Lower leg skin (tissue), 3 donors: ENCODE measurements at regions not wholly inside any gene's neighbourhood (a gene's known extent, or its start where the extent isn't known, plus 50 kb on each side); places are given as distances from the start of the nearest gene placed in this dataset.

Source experiments
- POLR2A ChIP-seq, 2 donors: fragments of 450-650 bp; IDR thresholded peaks; one replicate each; pipeline ENCODE4 v1.6.1; 2016 to 2017; ENCODE audit warnings: antibody characterized with exemption in 2 of 2, mild to moderate bottlenecking in 1 of 2, moderate library complexity in 1 of 2
- TF ChIP-seq, protein P1 (sequence below), 3 donors: fragments of 450-650 bp; IDR thresholded peaks; one replicate each; pipeline ENCODE4 v1.5.1; 2016; ENCODE audit warnings: antibody characterized with exemption in 3 of 3, mild to moderate bottlenecking in 3 of 3, moderate library complexity in 2 of 3

DNA sequence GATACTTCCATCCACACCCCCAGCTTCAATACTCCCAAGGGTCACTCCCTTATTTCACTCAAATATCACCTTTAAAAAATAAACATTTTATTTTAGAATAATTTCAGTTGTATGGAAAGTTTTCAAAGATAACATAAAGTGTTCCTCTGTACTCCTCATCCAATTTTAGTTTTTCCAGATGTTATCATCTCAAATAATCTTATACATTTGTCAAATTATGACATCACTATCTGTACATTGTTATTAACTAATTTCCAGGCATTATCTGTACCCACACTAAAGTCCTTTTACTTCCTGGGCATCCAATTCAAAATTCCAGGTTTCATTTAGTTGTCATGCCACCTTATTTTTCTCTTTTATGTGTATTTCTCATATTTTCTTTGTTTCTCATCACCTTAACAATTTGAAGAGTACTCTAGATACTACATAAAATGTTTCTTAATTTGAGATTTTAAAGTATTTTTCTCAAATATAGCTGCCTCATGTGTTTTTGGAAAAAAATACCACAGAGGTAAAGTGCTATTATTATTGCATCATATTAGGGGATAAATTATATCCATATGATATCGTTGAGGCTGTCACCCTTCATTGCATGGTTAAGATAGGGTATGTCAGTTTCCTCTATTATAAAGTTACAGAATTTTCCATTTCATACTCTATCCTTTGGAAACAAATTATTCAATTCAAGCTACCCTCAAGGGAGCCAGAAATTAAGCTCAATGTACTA lies 571.0 kb downstream of the SLC6A15 start:
- TF ChIP-seq, protein P1, sequence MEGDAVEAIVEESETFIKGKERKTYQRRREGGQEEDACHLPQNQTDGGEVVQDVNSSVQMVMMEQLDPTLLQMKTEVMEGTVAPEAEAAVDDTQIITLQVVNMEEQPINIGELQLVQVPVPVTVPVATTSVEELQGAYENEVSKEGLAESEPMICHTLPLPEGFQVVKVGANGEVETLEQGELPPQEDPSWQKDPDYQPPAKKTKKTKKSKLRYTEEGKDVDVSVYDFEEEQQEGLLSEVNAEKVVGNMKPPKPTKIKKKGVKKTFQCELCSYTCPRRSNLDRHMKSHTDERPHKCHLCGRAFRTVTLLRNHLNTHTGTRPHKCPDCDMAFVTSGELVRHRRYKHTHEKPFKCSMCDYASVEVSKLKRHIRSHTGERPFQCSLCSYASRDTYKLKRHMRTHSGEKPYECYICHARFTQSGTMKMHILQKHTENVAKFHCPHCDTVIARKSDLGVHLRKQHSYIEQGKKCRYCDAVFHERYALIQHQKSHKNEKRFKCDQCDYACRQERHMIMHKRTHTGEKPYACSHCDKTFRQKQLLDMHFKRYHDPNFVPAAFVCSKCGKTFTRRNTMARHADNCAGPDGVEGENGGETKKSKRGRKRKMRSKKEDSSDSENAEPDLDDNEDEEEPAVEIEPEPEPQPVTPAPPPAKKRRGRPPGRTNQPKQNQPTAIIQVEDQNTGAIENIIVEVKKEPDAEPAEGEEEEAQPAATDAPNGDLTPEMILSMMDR (IDR thresholded peaks at IDR 0.05), result no peak
- TF ChIP-seq POLR2A (IDR thresholded peaks at IDR 0.05), result no peak
